ENCODE measurements at regions not wholly inside any gene's neighbourhood (a gene's known extent, or its start where the extent isn't known, plus 50 kb on each side); places are given as distances from the start of the nearest gene placed in this dataset.
"Not testable (repeated sequence)": the region's sequence is repeated elsewhere in the genome, so short reads cannot be mapped to it uniquely, and the experiment has no call there.

DNA sequence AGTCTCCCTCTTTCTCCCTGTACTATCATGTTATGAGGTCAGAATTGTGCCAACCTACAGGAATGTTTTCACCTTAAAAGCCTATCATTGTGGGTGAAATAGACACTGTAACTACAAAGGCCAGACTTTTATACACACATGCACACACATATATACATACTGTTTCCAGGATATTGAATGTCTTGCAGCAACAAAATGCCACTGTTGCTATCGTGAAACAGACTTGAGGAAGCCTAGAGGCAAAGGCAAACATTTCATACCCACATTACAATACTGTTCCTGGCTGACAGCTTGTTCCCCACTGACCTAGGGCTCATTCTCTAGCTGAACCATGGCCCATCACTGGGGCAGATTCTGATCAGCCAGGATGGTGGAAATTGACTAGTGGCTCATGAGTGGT, 125.1 kb upstream of the DUSP10 start:
- no peak for DNase-seq

DNA sequence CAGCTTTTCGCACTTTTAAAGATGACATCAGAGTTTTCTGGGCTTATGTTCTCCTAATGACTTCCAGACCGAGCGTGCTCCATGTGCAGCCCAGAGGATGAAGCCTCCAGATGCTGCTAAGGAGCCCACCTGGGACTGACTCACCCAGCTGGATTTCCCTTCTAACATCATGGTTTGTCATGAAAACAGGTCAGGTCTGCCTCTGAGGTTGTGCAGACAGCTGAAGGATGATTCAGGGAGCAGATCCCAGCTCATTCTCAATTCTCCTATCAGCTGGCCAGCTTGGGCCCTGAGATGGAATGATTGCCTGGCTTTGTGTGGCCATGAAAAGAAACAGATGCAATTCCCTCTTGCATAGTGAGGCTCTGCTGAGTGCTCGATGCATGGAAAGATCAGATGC, 123.9 kb upstream of the DUSP10 start:
- DNase-seq: no peak

DNA sequence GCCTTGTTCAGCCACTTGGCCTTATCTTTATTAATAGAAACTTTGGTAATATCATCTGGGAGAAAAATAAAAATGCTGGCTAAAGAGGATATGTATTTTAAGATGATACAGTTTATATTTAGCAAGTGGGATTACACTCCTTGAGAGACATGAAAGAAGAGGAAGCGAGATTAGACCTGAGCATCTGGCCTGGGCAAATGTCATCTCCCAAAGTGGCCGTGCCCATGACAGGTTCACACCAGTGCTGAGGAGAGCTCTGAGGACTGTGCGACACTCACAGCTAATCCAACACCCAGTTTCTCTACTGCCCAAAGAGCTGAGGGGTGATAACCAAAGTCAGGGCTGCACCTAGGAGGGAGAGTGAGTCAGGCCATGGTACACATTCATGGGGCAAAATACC, 121.7 kb upstream of the DUSP10 start:
- DNase-seq: no peak

DNA sequence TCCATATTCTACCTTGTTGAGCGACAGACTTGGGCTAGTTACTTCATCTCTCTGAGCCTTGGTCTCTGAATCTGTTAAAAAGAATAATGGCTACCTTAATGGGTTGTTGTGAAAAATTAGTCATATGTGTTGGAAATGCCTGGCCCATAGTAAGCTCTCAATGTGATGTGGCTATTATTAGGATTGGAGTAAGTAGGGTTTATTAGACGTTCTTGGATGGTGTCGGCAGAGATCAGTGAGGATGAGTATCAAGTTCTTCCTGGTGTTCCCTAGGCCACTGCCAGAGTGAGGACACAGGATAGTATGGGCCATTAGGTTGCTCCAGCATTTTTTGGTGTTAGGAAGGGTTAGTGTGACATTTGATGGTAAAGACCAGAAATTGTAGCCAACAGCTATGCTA, 121.1 kb upstream of the DUSP10 start:
- DNase-seq: no peak

DNA sequence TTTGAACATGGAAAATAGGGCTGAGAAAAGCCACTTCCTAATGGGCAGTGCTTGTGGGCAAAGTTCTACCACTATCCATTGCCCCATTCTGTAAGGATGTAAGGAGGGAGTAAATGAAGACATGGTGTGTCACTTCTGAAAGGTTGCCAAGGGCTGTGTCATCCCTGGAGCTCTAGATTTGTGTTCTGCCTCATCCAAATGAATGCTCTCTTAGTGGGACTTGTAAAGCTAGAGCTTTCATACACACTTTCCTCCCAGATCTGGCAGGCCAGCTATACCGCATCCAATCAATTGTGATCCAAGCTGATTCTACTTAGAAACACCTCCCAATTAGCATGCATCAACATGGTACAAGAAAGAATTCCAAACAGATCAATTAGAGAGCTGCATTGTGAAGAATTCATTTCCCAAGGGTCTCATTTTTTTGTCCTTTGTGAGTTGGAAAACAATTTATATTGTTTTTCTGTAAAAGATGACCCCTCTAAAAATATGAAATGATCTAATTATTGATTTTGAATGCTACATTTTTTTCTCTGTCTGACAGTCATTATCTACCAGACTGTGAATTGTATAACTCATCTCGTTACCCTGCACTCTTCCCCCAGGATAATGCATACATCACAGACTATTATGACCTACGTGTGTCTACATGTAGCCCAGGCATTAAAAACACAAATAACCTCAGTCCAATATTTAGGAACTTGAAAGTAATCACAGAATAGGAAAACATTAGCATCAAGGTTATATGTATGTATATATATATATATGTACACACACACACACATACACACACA, 117.1 kb upstream of the DUSP10 start:
- DNase-seq: no peak

DNA sequence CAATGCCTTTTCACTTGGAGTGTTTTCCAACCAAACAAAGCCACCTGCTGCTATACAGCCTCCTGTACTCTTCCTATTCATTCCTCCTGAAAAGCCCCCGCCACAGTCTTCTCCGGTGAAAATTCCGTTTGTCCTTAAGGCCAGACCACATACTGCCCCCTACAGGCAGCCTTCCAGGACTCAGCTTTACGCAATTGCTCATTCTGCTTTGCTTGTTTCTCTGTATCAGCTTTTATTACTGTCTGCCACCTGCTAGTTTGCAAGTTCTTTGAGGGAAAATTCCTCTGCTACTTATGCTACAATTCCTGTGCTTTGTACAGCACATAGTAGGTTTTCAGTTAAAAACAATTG, 115.2 kb upstream of the DUSP10 start:
- not testable (repeated sequence) for DNase-seq

DNA sequence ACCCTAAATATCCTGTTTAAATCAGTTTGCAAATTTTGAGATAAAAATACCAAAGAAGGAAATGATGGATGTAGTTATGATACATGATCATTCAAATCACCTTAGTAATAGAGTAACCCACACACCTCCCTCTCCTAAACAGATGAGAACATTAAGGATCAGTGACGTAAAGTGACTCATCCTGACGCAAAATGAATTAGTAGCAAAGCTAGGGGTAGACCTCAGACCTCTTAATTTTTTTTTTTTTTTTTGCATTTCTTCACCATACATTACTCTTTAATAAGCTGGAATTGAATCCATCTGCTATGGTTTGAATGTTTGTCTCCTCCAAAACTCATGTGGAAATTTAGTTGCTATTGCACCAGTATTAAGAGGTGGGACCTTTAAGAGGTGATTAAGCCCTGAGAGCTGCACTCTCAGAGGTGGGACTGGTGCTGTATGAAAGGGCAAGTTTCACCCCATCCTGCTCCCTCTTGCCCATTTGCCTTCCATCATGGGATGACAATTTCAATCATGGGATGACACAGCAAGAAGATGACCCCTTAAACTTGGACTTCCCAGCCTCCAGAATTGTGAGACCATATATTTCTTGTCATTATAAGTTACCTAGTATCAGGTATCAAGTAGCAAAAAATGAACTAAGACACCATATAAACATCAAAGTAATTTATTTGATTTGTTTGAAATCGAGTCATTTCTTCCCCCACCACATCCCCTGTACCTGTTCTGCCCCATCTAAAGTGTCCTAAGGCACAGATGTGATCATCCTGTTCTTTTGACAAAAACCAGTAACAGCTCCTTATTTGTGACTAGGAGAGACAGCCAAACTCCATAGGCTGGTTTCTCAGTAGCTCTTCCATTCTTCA, 114.6 kb upstream of the DUSP10 start:
- no peak for DNase-seq

DNA sequence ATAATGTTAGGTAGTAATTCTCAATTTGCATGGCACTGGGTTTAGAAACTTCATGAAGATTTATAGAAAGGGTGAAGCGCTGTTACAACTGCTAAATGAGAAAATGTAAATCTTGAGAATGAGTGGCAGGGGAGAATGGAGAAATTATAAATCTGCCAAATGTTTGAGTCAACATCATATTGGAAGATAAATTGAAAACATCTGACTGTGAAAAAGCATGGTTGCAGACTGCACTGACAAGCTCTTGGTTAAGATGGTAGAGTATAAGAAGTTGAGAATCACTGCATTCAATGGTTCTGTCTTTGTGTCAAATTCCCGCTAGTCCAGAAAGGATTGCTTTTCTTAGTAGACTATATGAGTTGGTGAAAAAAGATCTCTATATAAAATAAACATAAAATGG, 113.3 kb upstream of the DUSP10 start:
- no peak for DNase-seq

DNA sequence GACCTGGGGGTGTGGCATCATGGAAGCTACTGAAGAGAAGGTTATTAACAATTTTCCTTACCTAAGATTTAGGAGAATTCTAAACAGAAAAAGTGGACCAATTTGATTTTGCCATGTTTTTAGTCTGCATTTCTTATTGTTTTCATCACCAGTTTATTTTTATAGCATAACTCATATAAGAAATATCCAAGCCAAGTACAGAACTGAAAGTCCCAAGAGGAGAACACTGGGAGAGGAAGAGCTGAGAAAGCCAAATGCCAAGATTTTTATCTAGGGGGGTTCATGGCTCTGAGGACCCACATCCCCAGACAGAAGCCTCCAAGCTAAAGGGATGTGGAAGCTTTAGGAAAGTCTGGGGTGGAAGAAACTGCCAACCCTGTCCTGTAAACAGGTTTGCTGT, 109.4 kb upstream of the DUSP10 start:
- no peak for DNase-seq

DNA sequence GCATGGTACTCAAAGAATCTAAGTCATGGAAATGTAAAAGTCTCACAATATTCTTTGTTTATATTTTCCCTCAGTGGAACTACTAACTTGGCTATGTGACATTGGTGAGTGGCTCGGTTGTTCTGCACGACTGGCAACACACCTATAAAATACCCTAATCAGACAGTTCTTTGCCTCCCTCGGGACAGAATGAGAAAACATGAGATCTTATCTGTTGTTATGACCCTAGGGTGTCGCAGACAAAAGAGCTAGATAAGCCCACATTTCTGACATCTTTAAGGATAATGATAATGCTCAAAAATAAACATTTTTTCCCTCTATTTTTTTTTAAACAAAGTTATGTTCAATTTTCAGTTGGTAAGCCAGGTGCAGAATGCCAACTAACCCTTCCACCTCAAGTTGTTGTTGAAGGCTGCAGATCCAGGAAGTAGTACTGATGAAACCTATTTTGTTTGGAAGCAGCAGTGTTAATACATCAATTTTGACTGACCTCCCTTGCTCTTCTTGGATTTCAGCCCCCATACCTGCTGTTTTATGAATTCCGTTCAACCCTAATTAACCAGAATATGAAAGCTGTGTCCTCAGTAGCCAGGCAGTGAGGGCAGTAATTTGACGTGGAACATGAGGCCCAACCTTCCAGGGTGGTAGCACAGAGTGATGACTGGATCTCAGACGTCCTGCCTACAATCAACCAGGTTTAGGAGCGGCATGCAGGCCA, 108.7 kb upstream of the DUSP10 start:
- no peak for DNase-seq

DNA sequence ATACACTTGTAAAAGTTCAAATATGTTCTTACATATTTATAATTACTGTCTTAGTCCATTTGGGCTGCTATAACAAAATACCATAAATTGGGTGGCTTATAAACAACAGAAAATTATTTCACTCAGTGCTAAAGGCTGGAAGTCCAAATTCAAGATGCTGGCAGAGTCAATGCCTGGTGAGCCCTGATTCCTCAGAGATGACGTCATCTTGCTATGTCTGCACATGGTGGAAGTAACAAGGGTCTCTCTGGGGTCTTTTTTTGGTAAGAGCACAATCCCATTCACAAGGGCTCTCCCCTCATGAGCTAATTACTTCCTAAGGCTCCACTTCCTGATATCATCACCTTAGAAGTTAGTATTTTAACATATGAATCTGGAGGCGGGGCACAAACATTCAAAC, 108.0 kb upstream of the DUSP10 start:
- no peak for DNase-seq

DNA sequence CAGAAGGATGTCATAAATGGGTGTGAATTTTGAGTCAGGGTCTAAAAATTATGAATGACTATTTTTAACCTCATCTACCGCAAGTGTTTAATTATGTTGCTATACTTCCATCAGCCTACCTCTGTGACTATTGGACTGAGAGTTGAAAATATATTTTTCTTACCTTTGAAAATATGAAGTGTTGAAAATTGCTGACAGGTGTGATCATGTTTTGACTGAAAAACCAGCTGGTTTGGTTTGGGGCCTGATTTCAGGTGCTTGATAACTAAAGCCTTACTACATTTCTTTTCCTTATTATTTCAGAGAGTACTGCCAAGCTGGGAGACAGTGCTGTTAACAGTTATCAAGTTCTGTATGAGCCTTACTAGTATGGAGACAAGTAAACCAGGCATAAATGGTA, 107.2 kb upstream of the DUSP10 start:
- no peak for DNase-seq

DNA sequence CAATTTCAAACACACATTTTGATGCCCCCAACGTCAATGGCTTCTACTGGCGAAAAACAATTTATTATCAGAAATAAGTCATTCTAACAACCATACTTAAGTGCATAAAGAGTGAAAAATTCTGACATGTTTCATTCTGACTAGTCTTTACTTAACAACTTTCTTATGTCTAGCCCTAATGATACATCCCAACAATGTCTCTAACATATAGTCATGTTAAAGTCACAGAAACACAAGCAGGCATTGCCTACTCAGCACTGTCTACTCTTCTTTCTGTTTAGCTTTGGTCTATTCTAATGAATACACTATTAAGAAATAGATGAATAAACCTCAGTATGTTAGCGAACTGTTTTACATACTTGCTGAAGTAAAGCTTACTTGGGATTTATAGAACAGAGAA, 105.8 kb upstream of the DUSP10 start:
- DNase-seq: no peak

DNA sequence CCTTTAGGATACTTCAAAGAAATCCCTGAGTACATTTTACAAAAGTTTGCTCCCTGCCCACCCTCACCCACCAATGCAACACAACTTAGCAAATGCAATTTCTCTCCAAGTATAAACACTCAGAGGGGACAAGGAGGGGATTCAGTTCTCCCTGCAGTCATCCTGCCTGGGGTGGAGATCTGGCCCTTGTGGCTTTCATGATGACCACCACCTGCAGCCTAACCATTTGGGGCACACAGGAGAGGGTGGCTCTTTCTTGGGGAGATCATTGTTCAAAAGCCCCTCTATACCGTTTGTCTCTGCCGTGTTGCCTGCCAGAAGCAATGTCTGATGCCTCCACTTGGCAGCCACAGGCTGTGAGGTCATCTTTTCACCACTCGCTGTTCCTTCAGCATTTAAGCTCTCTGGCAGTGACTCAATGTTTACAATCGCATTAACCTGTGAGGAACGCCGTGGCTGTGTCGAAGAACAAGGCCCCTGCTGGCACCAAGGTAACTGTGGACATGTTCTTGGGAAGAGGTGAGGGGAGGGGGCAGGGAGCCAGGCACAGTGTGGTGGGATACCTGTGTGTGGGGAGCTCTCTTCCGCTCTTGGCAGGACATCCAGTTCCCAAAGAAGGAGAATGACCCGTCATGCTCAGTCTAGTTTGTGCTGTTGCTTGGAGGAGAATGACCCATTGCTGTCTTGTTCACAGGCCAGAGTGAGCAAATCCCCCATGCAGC, 103.9 kb upstream of the DUSP10 start:
- DNase-seq: peak; percentile 69 to 74

DNA sequence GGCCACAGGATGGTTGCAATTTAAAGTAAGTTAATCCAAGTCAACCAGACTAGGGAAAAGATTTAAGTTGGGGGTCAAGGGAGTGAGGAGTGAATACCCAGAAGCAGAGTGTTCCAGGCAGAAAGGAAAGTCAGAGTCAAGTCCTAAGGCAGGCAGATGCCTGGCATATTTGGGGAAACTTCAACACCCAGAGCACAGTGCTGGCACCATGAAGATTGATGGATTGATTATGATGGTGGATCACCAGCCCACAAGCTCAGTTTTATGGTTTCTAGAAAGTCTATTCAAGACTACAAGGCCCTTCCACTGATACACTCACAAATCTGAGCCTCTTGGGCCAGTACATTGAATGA, 100.1 kb upstream of the DUSP10 start:
- DNase-seq: no peak

DNA sequence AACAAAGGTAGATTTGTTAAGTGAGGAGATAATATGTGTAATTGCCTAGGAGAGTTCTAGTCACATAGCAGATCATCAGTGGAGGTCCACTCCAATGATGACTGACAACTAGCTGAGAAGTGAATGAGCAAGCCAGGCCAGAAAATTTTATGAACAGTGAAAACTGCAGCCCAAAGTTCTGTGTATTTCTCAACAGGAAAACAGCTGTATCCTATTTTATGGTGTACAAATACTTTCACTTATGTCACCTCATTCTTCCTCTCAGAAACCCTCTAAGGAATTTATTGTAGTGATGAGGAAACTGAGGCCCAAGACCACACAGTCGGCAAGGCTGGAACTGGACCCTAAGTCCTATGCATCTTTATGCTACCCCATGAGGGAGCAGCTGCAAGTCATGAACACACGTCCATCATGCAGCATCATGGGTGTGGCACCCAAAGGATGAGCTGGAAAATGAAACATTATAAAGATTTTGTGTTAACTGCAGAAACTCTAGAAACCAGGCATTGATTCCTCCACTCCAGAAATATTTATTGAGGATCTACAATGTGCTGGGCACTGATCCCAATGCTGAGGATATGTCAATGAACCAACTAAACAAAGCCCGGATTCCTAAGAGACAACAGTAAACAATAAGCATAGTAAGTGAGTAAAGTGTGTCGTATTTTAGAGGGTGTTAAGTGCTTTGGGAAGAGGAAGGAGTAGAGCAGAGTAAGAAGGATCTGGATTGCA, 99.5 kb upstream of the DUSP10 start:
- no peak for DNase-seq

DNA sequence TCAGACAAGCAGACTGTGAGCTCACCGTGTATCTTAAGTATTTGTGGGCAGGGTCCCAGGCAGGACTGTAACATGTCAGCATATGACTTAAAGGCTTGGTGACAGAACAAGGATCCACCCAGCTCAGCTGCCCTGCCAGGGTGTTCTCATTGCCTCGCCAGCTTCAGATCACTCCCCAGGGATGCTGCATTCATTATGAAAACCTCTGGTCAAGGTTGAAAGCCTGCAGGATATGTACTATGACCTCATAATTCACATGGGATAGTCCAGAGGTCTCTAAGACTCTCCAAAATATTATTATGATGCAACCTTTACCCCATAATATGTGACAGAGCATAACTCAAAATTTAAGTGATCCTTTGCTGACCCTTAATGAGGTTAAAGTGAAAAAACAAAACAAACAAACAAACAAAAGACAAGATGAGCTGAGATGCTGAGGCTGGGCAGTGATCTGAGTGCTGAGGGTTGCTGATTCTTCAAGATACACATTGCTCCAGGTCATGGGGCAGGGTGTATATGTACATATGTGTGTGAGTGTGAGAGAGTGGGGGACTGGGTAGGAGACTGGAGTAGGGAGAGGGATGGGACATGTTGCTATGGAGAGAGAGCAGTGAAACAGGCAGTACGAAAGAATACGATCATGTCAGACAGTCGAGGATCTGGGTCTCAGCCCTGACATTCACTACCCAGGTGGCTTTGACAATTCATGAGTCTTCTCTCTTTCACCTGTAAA, 98.8 kb upstream of the DUSP10 start:
- no peak for DNase-seq

DNA sequence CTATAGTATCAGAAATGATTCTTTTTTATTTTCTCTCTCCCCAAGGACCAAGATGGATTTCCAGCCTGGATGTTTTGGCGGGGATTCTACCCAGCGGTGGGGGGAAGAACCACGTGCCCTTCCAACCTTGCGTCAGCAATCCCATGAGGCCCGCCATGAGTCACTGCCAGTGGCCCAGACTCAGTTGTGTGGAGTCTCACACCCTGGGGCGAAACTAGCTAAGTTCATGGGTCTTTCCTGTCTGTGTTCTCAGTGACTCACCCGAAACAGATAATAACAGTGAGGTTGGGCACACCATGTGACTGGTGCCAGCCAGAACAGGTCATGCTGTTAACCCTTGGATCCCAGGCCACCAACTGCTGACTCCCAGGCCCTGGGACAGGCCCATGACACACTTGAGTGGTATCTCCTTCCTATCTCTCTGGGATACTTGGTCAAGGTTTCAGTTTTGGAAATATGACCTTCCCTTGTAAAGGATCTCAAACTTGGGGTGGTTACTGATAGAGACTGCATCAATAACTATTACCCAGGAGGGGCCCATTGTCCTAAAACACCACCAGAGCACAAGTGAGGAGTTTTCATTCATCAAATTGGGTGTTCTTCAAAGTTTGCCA, 98.0 kb upstream of the DUSP10 start:
- no peak for DNase-seq

DNA sequence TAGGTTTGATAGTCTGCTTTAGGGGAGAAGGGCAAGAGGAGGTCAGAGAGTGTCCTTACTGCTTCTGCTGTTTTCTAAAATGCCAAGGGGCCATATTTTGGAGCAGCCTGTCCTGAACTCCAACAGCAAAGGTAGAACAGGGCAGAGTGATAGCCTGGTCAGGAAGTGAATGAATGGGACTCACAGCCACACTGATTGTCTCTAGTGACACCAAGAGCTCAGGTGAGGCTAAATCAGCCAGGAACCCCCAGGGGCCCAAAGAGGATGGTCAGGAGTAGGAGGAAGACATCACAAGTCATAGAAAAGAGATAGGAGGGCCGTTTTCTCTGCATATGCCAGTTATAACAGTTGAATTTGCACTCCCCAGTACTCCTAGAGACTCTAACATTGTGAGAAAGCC, 97.4 kb upstream of the DUSP10 start:
- DNase-seq: no peak

DNA sequence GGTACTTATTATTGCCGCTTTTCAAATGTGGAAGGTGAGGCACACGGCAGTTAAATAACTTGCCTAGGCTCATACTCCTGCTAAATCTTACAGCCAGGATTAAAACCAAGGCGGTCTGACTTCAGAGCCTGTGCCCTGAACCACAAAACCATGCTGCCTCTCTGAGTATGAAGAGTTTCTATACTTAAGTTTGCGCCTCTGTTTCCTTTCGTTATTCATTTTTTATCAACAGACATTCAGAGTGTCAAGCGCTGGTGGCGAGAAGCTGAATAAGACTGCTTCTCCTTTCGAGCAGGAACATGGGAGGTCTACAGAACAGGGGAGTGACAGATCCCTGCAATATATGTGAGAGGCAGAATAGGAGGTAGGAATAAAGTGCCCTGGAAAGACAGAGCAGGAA, 96.0 kb upstream of the DUSP10 start:
- DNase-seq: no peak

All from SHP77 (cell line).